Epithelial cell of proximal tubule (primary cell): ENCODE measurements at regions not wholly inside any gene's neighbourhood (a gene's known extent, or its start where the extent isn't known, plus 50 kb on each side); places are given as distances from the start of the nearest gene placed in this dataset.

Source experiments
- DNase-seq: peaks from one replicate; pipeline ENCODE4 v3.0.0-alpha.2; 2011; ENCODE audit warnings: low read depth
- H3K4me3 ChIP-seq: 2 replicates; pipeline ENCODE4 v1.5.1; 2011; ENCODE audit warnings: low read depth, mild to moderate bottlenecking, low read length
- TF ChIP-seq, protein P1 (sequence below): conservative IDR thresholded peaks from 2 replicates; pipeline ENCODE4 v1.5.1; 2012; ENCODE audit warnings: low read depth, mild to moderate bottlenecking, low read length

DNA sequence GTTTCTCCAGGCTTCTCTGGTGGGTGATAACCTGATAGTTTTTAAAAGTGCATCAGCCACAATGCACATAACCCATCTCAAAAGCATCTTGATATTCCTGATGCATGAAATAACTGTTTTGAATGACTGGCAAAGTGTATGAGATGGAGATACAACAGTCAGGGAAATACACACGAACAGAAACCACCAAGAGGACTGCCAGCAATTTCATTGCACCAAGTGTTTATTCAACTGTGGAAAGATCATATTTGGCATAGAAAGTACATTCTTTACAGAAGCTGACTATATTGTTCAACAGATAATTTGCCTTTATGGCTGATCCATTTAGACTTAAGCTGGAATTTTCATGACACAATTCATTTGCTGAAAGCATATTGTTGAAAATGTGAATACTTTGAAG is 139.5 kb downstream of the SLIT2 start:
- no peak overlapping the region for H3K4me3 ChIP-seq
- DNase-seq: no peak
- TF ChIP-seq, protein P1, sequence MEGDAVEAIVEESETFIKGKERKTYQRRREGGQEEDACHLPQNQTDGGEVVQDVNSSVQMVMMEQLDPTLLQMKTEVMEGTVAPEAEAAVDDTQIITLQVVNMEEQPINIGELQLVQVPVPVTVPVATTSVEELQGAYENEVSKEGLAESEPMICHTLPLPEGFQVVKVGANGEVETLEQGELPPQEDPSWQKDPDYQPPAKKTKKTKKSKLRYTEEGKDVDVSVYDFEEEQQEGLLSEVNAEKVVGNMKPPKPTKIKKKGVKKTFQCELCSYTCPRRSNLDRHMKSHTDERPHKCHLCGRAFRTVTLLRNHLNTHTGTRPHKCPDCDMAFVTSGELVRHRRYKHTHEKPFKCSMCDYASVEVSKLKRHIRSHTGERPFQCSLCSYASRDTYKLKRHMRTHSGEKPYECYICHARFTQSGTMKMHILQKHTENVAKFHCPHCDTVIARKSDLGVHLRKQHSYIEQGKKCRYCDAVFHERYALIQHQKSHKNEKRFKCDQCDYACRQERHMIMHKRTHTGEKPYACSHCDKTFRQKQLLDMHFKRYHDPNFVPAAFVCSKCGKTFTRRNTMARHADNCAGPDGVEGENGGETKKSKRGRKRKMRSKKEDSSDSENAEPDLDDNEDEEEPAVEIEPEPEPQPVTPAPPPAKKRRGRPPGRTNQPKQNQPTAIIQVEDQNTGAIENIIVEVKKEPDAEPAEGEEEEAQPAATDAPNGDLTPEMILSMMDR: no peak

DNA sequence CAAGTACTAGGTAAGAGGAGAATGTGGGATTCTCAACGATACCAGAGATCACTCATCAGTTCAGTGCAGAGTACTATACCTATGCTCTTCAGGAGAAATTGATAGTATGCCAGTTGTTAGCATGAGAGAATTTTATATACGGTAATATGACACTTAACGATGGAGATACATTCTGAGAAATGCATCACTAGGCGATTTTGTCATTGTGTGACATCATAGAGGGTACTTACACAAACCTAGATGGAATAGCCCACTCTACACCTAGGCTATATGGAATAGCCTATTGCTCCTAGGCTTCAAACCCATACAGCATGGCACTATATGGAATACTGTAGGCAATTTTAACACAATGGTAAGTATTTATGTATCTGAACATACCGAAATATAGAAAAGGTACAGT is 140.2 kb downstream of the SLIT2 start:
- TF ChIP-seq, protein P1: no peak
- H3K4me3 ChIP-seq: no peak overlapping the region
- no peak for DNase-seq

DNA sequence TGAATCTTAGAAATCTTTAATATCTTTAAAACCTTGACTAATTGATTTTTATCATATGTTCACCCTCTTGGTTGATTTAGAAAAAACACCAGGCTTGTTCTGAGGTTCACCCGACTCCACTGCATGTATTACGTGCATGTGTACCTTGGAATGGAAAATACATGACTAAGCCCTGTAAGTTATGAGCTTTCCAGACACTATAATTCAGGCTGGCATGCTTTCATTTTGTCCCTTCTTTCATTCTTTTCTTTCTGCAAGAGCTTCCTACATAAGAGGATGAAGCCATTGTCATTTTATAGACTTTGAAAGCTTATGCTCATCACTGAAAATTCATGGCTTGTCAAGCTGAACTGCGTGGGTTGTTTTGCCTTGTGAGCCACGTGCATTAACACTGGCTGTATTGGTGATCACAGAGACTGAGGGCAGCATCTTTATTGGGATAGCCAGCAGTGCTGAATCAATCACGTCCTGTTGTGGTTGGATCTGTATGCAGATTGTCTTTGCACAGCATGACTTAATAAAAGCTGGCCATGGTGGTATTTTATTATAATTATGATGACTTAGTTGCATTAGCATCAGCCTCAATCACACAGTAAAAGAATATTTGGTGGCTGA is 141.9 kb downstream of the SLIT2 start:
- no peak for DNase-seq
- TF ChIP-seq, protein P1: no peak
- no peak overlapping the region for H3K4me3 ChIP-seq

DNA sequence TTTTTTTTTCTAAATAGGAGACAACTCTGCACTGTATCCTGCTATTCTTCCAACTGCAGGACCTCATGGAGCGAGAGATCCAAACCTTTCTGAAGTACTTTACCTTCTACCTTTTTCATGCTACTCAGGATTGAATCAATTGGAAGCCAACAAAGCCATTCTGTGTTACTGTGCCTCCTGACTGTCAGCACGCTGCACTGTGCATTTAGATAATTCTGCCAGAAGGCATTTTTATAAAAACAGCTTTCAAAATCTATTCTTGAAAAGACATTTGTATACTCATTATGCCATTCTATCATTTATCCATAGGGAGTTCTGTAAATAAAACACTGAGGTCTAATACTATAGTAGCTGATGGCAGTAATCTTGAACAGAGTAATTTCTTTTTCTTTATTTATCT is 142.8 kb downstream of the SLIT2 start:
- TF ChIP-seq, protein P1: no peak
- H3K4me3 ChIP-seq: no peak overlapping the region
- no peak for DNase-seq

DNA sequence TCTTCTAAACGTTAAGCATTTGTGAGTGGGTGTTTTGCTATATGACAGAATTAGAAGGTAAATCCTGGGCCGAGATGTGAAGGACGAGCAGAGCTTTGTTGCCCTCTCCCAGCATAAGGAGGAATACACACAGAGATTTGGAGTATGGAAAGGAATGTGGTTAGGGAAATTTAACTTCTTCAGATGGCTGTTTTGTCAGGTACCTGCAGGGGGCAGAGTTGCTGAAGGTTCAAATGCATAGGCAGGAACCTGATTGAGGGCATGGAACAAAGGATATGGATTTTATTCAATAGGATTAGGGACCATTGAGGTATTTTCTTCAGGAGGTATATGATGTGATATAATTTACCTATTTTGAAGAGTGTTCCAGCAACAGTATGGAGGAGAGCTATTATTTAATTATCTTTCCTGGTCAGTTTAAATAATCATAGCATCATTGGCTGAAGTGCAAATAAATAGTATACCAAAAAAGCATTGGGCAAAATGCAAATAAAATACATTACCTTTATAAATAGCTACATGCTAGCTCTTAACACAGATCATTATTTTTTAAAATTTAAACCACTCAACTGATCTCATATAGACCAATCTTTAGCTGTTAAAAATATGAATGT is 143.6 kb downstream of the SLIT2 start:
- no peak overlapping the region for H3K4me3 ChIP-seq
- TF ChIP-seq, protein P1: peak; percentile 86
- DNase-seq: no peak

DNA sequence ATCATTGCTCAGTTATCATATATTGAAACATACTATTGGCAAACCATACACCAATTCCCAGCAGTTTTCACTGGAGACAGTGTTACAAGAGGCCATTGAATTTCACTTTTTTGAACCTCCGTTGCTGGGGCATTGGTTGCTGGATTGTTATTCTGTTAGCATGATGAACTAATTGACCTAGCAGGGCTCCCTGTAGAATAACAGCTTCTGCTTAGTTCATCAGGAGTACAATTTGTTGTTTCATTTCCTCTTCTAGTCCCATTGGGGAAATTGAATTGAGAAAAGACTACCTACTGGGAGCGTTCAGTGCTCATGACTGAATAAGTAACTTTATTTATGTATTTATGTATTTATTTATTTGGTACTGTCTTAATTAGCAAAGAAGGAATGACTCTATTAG is 151.6 kb downstream of the SLIT2 start:
- H3K4me3 ChIP-seq: no peak overlapping the region
- TF ChIP-seq, protein P1: no peak
- no peak for DNase-seq

DNA sequence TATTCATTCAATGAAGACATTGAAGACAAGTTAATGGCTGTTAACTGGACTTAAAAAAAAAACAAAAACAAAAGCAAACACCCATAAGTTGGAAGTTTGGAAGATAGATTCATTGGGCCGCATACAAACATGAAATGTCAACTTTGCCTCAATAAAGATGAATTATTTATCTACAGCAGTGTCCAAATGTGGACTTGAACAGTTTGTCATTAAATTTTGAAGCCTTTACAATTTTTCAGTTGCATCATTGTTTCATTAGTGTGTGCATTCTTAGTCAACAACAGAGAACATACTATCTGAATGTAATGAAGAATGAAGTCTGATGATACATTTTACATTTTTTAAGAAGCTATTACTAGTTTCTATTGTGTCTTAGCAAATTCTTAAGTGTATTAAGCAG is 152.1 kb downstream of the SLIT2 start:
- TF ChIP-seq, protein P1: no peak
- H3K4me3 ChIP-seq: no peak overlapping the region
- DNase-seq: no peak
